Spleen (tissue), 7 donors: ENCODE measurements at regions not wholly inside any gene's neighbourhood (a gene's known extent, or its start where the extent isn't known, plus 50 kb on each side); places are given as distances from the start of the nearest gene placed in this dataset.

ENCODE experiments used
- CTCF ChIP-seq, 11 experiments: fragments of 200-600 bp in 7 of 11; fragments of 450-650 bp in 4 of 11; sonication (generic) in 4 of 11; IDR thresholded peaks in 8 of 11; conservative IDR thresholded peaks in 3 of 11; 1 replicate in 7 of 11; 2 replicates in 4 of 11; pipeline versions ENCODE4 v1.4.0 to v1.8.0; 2016 to 2021; ENCODE audit warnings: antibody characterized with exemption in 11 of 11, inconsistent platforms in 4 of 11, mild to moderate bottlenecking in 1 of 11
- POLR2A ChIP-seq, 3 donors: fragments of 450-650 bp; IDR thresholded peaks; one replicate each; pipeline ENCODE4 v1.5.1; 2017; ENCODE audit warnings: antibody characterized with exemption in 3 of 3, mild to moderate bottlenecking in 1 of 3
- POLR2AphosphoS5 ChIP-seq, 3 donors: sonication (generic); formaldehyde crosslinking; IDR thresholded peaks; one replicate each; pipeline ENCODE4 v1.5.1; 2017; ENCODE audit warnings: antibody characterized with exemption in 3 of 3
- donor health status: DM: no; HTN: no; CAD: no; lungs with moderate emphysema.
- donor health status: DM: no; HTN: no; CAD: no.
- donor health status: DM: no; HTN: no; CAD: no.

DNA sequence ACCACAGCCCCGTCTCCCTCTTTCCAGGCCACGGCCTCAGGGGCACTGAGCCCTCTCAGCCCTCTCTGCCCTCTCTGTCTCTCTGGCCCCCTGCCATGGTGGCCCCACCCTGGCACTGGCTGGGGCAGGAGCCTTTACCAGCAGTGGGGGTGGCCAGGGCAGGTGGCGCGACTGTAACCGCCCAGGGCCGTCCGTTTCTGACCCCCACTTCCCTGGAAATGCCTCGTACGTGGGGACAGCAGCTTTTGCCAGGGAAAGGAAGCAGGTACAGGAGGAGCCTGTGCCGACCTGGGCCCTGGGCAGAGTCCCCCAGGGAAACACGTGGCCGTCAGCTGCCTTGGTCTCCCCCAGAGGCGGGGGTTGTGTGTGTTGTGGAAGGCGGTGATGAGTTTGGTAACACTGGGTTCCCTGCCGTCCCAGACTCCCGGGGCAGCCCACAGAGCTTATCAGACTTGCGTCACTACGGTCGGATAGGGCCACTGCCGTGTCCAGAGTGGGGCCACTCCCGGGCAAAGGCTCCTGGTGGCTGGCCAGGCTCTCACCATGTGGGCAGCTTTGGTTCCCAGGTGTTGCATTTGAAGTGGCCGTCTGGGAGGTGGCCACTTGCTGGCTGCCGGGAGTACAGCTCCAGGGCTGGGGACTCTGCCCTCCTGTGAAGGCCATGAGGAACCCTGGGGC lies 249.3 kb upstream of the CIBAR2 start:
- no peak for TF ChIP-seq CTCF (IDR thresholded peaks at IDR 0.05 in 8 of 11, conservative IDR thresholded peaks at IDR 0.05 in 3 of 11)
- no peak for TF ChIP-seq POLR2AphosphoS5 (IDR thresholded peaks at IDR 0.05)
- TF ChIP-seq POLR2A (IDR thresholded peaks at IDR 0.05): no peak
